ENCODE measurements at regions not wholly inside any gene's neighbourhood (a gene's known extent, or its start where the extent isn't known, plus 50 kb on each side); places are given as distances from the start of the nearest gene placed in this dataset.

DNA sequence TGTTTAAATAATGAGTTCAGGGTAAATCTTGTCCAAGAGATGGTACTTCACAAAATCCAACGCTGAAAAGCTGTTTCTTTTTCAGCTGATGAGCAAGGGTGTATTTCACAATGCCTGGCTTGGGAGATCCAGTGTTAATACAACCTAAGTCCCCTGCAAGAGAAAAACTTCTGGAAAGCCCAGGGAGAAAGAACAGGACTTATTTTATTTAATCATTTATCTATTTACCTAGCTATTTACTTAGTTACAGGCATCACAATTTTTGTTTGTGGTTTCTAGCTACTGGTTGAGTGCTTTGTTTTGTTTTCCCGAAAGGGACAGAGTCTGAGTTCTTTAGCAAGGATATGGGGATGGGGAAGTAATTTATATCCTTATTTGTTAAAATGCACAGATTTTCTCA is 598.2 kb upstream of the SYT4 start:
- Histone ChIP-seq H3K27me3 (replicated peaks; ENCODE audit: insufficient read depth) (no peaks in the 10 kb centered on the region), H3K9me3 (no peaks in the 10 kb centered on the region), H3K4me1 (ENCODE audit: control insufficient read depth in 1 of 2, low read depth in 2 of 2) (no peaks in the 10 kb centered on the region), H3K36me3 (no peaks in the 10 kb centered on the region), H3K27ac (no peak overlapping the region), H3K4me3 (no peak overlapping the region)
- ATAC-seq (ENCODE audit: insufficient number of reproducible peaks, low FRiP score, low read depth) (no peak), DNase-seq (ENCODE audit: low spot score) (no peak)
- TF ChIP-seq, protein P1, sequence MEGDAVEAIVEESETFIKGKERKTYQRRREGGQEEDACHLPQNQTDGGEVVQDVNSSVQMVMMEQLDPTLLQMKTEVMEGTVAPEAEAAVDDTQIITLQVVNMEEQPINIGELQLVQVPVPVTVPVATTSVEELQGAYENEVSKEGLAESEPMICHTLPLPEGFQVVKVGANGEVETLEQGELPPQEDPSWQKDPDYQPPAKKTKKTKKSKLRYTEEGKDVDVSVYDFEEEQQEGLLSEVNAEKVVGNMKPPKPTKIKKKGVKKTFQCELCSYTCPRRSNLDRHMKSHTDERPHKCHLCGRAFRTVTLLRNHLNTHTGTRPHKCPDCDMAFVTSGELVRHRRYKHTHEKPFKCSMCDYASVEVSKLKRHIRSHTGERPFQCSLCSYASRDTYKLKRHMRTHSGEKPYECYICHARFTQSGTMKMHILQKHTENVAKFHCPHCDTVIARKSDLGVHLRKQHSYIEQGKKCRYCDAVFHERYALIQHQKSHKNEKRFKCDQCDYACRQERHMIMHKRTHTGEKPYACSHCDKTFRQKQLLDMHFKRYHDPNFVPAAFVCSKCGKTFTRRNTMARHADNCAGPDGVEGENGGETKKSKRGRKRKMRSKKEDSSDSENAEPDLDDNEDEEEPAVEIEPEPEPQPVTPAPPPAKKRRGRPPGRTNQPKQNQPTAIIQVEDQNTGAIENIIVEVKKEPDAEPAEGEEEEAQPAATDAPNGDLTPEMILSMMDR (IDR thresholded peaks at IDR 0.05) = no peak

DNA sequence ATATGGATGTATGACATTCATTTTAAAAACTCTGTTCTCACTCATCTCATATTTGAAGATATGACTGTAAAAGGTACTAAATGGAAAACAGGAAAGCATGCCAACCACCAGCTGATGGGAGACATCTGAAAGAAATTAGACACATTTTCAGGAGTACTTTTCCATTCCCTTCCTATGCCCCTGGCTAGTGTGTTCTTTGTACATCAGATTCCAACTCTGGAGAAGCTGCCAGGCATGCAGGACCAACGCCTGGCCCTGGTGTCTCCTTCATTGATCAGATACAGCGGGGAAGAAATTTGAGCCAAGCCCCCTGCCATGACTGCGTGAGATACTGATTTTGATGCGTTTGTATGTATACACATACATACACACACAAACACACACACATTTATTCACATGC is 599.0 kb upstream of the SYT4 start:
- no peak for DNase-seq (ENCODE audit: low spot score)
- no peak overlapping the region for H3K27ac ChIP-seq
- TF ChIP-seq, protein P1 (IDR thresholded peaks at IDR 0.05) = no peak

DNA sequence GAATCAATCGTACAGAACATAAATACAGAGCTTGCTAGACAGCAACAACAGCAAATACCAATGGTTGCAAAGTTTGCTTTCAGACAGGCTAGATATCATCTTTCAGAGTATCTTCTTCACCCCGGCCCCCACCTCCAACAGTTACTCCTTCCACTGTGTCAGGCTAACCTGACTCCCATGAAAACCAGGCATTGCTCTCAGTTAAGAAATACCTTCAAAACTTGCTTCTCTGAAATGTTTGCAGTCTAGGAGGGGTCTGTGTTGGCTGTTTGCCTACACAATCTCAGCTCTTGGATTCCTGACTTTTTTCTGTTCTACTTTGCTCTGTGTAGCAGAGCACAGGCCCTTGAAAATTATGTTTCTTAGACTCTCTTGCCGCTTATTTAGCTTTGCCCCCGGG is 599.5 kb upstream of the SYT4 start:
- Histone ChIP-seq H3K4me3 (no peak overlapping the region), H3K27me3 (replicated peaks; ENCODE audit: insufficient read depth) (no peaks in the 10 kb centered on the region)

More for the DNA sequence above, 599.0 kb upstream of the SYT4 start:
- no peak overlapping the region for H3K4me3 ChIP-seq
- H3K9me3 ChIP-seq = no peaks in the 10 kb centered on the region
- no peaks in the 10 kb centered on the region for H3K4me1 ChIP-seq (ENCODE audit: control insufficient read depth in 1 of 2, low read depth in 2 of 2)
- H3K36me3 ChIP-seq = no peaks in the 10 kb centered on the region
- ATAC-seq (ENCODE audit: insufficient number of reproducible peaks, low FRiP score, low read depth) = no peak
- no peaks in the 10 kb centered on the region for H3K27me3 ChIP-seq (replicated peaks; ENCODE audit: insufficient read depth)

DNA sequence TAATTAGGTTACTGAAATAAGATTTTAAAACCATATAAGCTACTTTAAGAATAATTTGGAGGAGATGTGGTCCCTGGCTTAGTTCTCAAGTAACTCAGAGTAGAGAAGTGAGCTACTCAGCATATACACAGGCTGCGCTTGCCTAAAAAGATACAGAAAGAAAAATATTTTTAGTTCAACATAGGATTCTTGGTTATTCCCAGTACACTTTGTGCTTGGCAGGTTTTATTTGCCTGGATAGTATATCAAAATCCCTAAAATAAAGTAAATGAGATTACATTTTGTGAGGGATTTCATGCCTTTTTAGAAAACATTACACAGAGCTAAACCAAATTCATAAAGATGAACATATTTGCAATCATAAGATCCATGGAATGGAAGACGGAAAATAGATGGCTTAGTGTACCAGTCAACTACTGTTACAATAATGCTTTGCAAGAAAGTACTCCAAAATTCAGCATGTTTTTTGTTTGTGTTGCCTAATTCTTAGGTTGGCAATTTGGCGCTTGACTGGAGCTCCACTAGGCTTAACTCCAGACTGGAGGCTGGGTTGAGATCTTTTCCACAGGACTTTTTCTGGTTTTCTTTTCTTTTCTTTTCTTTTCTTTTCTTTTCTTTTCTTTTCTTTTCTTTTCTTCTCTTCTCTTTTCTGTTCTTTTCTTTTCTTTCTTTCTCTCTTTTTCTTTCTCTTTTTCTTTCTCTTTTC is 600.5 kb upstream of the SYT4 start:
- Histone ChIP-seq H3K27ac (no peak overlapping the region), H3K4me3 (no peak overlapping the region), H3K36me3 (no peaks in the 10 kb centered on the region), H3K27me3 (replicated peaks; ENCODE audit: insufficient read depth) (no peaks in the 10 kb centered on the region), H3K4me1 (ENCODE audit: control insufficient read depth in 1 of 2, low read depth in 2 of 2) (no peaks in the 10 kb centered on the region), H3K9me3 (no peaks in the 10 kb centered on the region)
- no peak for DNase-seq (ENCODE audit: low spot score)
- no peak for ATAC-seq (ENCODE audit: insufficient number of reproducible peaks, low FRiP score, low read depth)
- TF ChIP-seq, protein P1 (IDR thresholded peaks at IDR 0.05) = no peak

More for the DNA sequence above, 599.5 kb upstream of the SYT4 start:
- no peaks in the 10 kb centered on the region for H3K36me3 ChIP-seq
- H3K4me1 ChIP-seq (ENCODE audit: control insufficient read depth in 1 of 2, low read depth in 2 of 2) = no peaks in the 10 kb centered on the region
- H3K27ac ChIP-seq = no peak overlapping the region
- H3K9me3 ChIP-seq = no peaks in the 10 kb centered on the region
- DNase-seq (ENCODE audit: low spot score) = no peak
- ATAC-seq (ENCODE audit: insufficient number of reproducible peaks, low FRiP score, low read depth) = no peak
- TF ChIP-seq, protein P1 (IDR thresholded peaks at IDR 0.05) = no peak

DNA sequence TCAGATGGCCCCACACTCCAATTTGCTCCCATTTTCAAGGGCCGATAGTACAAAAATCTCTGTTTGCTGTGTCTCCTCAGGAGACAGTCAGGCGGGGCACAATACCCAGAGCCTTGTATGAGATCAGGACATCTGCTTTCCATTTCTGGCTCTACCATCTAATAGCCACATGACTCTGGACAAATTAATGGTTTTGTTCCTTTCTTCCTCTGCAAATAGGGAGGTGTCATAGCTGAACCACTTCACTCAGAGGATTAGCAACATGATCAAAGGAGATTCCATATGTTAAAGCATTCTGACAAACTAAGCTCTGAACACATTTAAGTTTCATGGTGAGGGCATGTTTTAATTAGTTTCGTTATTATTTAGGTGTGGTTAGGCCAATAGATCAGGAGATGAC is 602.1 kb upstream of the SYT4 start:
- Histone ChIP-seq H3K36me3 (no peaks in the 10 kb centered on the region), H3K9me3 (no peaks in the 10 kb centered on the region), H3K4me1 (ENCODE audit: control insufficient read depth in 1 of 2, low read depth in 2 of 2) (no peaks in the 10 kb centered on the region), H3K27me3 (replicated peaks; ENCODE audit: insufficient read depth) (no peaks in the 10 kb centered on the region), H3K4me3 (no peak overlapping the region), H3K27ac (no peak overlapping the region)
- TF ChIP-seq, protein P1 (IDR thresholded peaks at IDR 0.05) = no peak
- no peak for DNase-seq (ENCODE audit: low spot score)
- ATAC-seq (ENCODE audit: insufficient number of reproducible peaks, low FRiP score, low read depth) = no peak

All from thoracic aorta (tissue), 2 donors.